IPS DF 19.7 (cell line): ENCODE measurements at regions not wholly inside any gene's neighbourhood (a gene's known extent, or its start where the extent isn't known, plus 50 kb on each side); places are given as distances from the start of the nearest gene placed in this dataset.
"Not testable (repeated sequence)": the region's sequence is repeated elsewhere in the genome, so short reads cannot be mapped to it uniquely, and the experiment has no call there.

ENCODE experiments used
- DNase-seq: peaks from one replicate; pipeline ENCODE4 v3.0.0-alpha.2; 2013; ENCODE audit warnings: low read depth, low spot score

DNA sequence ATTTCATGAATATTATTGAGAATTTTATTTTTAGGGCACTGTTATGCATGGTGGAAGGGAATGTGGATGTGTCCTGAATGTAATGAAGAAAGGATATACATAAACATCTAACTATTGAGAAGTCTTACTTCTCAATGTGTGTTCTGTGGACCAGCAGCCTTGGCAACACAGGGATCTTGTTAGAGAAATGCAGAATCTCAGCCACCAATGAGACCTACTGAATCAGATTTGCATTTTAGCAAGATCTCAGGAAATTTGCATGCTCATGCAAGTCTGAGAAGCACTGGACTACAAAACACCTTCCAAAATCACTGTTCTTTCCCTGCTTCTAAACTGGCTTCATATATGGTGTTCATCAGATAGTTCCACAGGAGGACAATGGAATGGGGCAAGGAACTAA, 139.7 kb upstream of the WDFY3 start:
- no peak for DNase-seq

DNA sequence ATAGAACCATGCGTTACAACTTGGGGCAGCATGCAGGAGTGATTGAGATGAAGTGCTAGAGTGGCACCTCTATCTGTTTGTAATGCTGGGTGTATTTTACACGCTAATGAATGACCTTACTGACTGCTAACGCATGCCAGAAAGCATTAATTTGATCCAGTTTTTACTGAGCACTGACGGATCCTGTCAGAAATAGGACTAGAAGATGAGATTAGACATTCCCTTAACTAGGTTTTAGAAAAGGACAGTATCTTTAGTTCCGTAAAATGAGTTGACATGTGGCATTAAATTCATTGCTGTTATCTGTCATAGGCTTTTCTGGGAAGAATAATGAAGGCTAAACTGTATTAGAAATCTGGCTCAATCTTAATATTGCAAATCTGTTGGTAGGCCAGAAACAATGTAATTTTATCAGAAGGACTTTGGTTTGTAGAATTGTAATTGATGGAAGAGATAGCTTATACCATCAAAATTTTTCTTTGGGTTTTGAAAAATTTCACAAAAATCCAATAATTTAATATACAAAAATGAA, 140.4 kb upstream of the WDFY3 start:
- DNase-seq: no peak

DNA sequence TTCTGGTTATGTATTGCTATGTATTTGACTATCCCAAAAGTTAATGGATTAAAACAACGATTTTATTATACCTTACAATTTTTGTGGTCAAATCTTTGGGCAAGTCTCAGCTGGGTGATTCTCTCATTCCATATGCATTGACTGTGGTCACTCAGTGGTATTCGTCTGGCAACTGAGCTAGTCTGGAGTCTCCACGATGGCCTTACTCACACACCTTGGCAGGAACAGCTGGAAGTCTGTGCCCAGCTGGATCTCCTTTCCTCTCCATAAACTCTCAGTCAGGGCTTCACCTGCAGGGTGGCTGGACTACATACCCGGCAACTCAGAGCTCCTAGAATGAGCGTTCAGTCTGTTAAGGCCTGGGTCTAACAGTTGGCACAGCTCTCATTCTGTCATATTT, 141.1 kb upstream of the WDFY3 start:
- DNase-seq: no peak

DNA sequence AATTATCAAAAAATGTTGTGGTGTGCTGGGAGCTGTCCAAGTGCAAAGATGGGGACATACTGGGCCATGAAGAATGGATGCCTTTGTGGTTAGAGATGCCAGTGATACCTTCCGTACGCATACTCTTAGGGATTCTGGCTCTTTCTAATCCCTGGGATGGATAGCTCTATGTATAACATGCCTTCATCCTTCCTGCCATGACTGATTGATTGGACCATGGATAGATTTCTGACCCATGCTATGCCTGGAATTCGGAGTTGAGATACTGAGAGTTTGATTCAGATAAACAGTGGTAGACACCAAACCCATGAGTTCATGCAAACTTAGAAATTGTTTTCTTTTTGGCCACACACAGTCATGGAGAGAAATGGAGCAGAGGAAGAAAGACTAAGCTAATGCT, 147.2 kb upstream of the WDFY3 start:
- DNase-seq: no peak

DNA sequence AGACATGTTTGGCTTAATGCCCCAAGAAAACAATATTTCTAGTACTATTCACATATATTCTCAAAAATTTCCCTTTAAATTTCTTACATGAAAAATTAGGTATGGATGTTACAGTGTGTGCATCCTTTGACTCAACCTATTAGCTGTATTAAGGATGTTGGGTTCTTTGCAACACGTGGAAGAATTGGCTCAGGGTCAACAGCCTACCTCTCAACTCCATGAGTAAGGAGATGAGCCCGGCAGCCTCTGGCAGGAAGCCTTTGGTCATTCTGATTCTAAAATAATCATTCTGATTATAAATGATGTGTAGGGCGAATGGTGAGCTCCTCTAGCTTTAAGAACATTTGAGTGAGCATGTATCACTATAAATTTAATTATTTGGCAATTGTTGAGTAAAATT, 148.0 kb upstream of the WDFY3 start:
- no peak for DNase-seq

DNA sequence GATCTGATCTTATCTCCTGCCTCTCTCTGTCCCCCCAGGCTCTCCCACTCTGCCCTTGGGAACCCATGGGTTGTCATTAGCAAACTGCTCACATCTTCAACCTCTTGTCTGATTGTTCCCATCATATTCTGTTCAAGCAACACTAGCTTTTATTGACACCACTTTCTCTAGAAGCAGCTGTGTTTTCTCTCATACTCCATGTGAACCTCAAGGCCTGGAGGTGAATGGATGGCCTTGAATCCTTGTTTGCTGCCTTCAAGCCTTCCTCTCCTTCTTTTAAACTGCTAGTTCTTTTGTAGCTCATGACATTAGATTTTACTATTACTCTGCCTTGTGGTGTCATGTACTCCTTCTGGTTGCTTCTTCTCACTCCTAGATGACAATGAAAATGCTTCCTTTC, 149.5 kb upstream of the WDFY3 start:
- DNase-seq: no peak

DNA sequence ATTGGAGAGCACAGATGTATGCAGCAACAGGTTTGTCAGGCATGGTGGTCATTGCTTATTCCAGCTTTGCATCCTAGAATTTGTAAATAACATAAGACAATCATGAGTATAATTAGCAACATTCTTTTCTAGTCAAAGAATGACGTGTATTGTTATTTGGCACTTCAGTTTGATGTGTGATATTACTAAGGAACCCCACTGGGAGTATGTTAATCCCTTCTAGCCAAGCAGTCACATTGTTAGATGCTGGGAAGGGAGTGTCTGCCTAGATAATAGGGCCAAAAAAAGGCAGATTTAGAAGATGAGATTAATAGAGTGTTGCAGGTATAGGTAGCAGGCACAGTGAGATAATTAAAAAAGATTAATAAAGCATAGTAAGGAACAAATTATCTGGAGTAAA, 159.2 kb upstream of the WDFY3 start:
- no peak for DNase-seq

DNA sequence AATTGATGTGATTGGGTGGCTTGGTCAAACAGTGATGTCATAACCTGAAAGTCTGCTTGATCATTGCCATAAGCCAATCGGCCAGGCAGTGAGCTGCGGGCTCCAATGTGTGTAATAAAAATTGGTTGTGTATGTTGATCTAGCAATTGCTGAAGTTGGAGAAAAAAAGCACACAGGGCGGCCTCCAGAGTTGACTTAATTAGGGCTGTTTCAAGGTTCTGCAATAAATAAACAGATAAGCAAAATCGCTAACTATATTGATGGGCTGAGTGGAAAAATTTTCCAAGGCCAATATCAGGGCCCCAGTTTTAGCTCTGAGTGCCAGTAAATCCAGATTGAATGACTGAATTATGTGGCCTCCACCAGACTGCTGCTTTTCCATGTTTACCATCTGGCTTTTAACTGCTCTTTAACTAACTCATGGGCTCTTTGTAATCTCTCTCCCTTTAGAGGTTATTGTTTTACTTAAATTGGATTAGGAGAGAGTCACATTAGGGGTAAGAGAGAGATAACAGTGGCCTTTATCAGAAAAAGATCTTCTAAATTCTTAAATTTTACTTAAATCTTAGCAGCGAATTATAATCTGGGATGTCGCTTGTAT, 160.6 kb upstream of the WDFY3 start:
- no peak for DNase-seq

DNA sequence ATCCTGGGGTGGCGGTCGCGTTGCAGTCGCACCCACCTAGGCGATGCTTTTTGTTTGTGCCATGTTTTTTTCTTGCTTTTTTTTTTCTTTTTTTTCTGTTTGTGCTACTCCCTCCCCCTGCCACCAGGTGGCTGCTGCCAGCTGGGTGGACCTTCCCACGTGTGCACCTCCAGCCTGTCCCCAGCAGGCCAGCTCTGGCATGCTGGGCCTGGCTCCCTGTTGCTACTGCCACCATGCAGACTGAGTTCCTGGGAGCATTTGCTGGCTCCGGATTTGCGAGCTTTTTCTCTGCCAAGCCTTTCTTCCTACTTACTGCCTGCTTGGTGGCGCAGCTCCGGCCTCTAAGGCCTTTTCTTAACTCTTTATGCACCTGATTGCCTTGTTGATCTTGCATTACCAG, 161.2 kb upstream of the WDFY3 start:
- DNase-seq: peak; percentile 25

DNA sequence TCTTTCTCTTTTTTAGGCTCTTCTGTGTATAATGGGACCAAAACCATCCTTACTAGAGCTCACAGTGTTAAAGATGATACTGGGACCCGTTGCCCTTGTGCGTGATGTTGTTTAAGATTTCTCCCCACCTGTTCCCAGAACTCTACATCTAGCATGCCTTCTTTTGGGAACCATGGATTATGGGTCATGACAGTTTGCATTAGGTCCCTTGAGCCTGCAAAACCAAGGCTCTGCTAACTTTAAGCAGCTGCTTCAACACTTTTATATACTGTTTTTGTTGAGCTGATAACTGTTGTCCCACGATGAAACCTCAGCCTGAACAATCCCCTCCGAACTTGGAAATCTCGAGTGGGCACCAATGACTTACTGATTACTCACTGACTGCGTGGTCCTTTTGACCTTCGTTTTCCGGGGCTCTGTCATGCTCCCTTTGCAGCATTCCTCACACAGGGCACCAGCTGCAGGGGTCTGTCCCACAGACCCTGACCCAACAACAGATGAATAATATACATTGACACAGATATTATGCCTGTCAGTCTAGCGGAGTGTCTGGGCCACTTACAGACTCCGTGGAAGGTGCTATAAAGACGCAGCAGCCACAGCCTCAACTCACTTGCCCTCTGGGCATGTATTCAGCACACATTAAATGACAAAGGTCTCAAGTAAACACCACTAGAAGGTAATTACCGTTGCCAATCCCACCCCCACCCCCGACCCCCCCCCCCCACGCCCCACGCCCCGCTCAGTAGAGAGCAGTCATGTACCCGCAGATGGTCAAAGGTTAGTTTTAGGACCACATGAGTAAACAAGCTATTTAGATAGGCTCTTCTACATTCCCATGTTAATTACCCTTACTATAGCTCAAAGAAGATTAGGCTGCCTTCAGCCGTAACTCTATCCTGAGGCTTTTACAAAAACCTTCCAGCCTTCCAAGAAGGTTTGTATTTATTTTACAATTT, 162.0 kb upstream of the WDFY3 start:
- DNase-seq: no peak

DNA sequence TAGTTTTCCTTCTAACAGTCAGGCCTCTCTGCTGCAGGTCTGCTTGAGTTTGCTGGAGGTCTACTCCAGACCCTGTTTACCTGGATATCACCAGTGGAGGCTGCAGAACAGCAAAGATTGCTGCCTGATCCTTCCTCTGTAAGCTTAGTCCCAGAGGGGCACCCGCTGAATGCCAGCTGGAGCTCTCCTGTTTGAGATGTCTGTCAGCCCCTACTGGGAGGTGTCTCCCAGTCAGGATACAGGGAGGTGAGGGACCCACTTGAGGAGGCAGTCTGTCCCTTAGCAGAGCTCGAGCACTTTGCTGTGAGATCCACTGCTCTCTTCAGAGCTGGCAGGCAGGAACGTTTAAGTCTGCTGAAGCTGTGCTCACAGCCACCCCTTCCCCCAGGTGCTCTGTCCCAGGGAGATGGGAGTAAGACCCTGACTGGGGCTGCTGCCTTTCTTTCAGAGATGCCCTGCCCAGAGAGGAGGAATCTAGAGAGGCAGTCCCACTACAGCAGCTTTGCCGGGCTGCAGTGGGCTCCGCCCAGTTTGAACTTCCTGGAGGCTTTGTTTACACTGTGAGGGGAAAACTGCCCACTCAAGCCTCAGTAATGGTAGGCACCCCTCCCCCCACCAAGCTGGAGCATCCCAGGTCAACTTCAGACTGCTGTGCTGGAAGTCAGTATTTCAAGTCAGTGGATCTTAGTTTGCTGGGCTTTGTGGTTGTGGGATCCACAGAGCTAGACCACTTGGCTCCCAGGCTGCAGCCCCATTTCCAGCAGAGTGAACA, 163.1 kb upstream of the WDFY3 start:
- not testable (repeated sequence) for DNase-seq

DNA sequence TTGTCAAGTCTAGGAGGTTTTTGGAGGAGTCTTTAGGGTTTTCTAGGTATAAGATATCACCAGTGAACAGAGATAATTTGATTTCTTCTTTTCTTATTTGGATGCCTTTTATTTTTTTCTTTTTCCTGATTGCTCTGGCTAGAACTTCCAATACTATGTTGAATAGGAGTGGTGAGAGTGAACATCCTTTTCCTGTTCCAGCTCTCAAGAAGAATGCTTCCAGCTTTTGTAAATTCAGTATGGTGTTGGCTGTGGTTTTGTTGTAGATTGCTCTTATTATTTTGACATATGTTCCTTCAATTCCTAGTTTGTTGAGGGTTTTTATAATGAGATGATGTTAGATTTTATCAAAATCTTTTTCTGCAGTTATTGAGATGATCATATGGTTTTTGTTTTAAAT, 165.6 kb upstream of the WDFY3 start:
- DNase-seq: no peak

DNA sequence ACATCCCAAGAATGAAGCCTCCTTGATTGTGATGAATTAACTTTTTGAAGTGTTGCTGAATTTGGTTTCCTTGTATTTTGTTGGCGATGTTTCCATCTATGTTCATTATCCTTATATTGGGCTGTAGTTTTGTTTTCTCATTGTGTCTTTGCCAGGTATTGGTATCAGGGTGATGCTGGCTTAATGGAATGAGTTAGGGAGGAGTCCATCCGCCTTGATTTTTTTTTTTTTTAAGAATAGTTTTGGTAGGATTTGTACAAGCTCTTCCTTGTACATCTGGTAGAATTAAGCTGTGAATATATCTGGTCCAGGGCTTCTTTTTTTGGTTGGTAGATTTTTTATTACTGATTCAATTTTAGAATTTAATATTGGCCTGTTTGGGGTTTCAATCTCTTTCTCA, 166.1 kb upstream of the WDFY3 start:
- DNase-seq: no peak

DNA sequence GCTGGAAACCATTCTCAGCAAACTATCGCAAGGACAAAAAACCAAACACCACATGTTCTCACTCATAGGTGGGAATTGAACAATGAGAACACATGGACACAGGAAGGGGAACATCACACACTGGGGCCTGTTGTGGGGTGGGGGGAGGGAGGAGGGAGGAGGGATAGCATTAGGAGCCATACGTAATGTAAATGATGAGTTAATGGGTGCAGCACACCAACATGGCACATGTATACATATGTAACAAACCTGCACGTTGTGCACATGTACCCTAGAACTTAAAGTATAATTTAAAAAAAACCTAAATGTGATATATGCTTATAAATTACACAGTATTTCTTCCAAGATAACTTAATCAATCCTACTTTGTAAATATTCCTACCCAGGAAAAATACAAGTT, 173.3 kb upstream of the WDFY3 start:
- DNase-seq: not testable (repeated sequence)

DNA sequence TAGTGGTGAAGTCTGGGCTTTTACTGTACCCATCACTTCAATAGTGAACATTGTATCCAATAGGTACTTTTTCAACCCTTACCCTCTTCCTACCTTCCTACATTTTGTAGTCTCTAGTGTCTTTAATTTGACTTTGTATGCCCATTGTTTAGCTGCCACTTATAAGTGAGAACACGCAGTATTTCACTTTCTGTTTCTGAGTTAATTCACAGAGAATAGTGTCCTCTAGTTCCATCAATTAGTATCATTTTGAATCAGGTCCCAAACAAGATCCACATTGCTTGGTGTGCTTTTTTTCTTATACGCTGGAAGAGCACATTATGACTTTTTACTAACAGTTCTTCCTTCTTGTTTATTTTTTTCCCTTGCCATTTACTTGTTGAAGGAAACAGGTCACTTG, 176.0 kb upstream of the WDFY3 start:
- no peak for DNase-seq

DNA sequence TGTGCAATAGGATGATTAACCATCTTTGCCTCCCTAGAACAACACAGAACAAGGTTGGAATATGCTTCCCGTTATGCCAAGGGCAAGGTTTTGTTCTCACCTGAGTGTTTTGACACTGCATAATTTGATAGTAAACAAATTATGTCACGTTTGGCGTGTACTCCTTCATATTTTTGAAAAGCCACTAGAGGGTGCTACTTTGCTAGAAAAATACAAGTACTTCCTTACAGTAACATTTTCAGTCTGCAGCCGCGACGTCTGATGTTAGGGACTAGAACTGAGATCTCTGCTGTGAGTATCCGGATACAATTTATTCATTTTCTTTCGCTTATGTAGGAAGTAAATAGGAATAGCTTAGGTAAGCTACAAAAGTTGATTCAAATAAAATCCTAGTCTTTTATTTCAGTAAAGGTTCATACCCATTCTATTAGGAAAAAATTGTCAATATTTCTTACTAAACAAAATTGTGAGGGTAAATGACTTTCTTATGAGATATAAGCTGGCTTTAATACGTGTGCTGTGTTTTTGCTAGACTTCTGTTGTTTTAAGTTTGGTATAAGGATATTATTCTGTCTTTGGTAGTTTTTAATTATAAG, 181.1 kb upstream of the WDFY3 start:
- DNase-seq: peak; percentile 20

DNA sequence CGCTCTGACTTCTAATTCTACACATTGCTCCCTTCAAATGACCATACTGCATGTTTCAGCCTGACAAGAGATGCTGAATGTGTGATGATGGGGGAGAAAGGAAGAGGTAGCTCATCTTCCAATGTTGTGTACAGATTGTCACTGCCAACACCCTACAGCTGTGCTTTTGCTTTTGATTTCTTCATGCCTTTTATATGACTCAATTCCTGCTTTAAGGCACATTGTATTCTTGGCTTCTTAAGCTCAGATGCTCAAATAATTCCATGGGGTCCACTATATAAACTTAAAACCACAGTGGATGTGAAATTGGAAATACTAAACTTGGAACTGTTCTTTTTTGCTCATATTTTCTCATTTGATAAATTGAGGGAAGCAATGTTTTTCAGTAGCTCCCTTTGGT, 183.2 kb upstream of the WDFY3 start:
- no peak for DNase-seq

DNA sequence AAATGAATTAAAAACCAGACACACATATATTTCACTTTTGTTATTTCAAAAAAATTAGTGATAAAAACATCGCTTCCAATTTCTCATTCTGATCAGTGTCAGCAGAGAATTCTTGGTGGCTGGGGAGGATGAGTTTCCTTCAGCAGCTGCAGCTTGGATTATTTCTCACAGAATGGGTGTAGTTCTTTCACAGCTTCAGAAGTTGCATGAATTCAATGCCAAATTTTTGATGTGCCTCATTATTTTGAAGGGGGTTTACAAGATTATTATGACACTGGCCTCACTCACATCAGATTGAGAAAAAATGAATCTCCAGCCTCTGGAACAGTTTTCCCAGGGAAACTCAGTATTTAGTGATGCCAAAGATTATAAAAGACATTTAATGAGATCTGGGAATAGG, 184.9 kb upstream of the WDFY3 start:
- DNase-seq: no peak

DNA sequence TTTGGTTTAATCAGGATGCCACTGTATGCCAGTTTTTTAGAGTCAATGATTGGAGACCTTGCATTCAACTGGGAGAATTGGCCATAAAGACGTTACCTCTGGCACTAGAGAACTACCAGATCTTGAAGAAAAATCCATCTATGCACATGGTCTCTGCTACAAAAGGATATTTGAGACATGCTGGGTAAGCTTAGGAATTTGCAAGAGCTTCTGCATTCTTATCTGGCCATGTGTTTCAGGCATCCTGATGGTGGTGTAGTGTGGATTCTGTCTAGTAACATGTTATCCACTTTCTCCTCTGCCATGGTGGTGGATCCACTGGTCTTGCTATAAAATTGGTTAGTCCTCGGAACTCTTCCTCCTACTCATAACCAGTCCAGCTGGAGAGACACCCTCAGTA, 185.3 kb upstream of the WDFY3 start:
- DNase-seq: no peak

DNA sequence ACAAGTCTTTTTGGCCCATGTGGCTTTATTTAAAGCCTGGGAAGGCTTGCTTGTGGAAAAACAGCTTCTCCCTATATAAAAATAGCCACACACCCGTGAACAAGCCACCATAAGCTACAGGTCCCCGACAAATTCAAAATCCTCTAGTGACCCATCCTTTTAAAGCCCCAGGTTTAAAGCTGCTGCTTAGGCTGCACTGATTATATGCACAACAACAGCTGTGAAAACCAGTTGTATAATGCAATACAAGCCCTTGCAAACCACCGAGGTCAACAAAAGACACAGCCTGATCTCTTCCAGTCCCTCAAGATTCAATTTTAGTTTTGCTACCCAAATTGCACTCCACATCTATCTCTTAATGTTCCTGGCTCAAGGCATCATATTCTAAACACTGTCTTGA, 186.0 kb upstream of the WDFY3 start:
- no peak for DNase-seq

DNA sequence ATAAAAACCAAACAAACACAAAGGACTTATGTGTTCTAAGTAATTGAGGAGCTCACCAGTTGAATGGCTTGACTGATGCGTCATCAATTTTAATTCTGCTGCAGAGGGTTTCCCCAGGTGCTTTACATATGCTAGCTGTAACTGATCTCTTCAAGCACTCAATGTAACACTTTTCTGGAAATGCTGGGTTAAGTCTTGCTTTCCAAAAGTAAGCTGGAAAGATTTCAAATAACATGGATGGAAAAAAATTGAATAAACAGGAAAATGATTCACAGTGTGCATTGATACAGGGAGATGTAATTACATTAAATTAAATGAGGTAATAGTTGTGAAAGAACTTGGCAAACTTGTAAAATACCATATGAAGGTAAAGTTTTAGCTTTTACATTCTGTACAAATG, 186.7 kb upstream of the WDFY3 start:
- DNase-seq: no peak

DNA sequence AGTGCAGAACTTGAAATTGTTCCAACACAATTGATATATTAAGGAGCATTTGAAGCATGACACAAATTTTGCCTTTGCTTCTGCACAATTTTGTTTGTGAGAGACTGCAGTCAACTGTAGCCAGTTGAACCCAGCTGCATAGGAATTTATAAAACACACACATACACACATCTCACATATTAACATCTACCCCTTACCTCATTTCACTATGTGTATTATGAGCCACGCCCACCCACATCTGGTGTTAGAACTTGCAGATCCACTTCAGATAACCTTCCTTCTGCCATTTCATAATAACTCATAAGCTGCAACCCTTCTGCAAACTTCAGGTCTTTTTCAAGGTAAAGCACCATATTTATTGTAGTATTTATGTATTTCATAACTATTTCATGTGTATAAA, 188.1 kb upstream of the WDFY3 start:
- no peak for DNase-seq
